GM12873 (cell line): ENCODE measurements at regions not wholly inside any gene's neighbourhood (a gene's known extent, or its start where the extent isn't known, plus 50 kb on each side); places are given as distances from the start of the nearest gene placed in this dataset.

ENCODE experiments used
- TF ChIP-seq, protein P1 (sequence below): IDR thresholded peaks from 2 replicates; pipeline ENCODE4 v1.5.1; 2012; ENCODE audit warnings: low read depth, mild to moderate bottlenecking, moderate library complexity, low read length, control low read depth; ENCODE audit not compliant: insufficient read depth; ENCODE audit errors: missing control alignments

DNA sequence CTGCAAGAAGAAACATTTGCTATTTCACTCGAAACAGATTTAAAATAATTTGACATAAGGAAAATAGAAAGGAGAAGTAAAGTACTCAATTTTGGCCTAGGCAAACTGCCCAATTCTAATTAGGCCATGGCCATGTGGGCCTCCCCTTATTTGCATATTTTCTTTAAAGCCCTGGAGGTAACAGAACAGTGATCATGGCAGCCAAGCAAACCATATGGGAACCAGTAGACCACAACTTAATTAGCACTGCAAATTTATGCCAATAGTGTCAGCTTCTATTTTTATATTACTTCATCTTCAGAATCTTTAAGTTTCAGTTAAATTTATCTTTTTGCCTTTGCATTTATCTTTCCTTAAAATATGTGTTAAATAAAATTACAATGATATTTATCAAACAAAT lies 63.3 kb upstream of the THSD7A start:
- TF ChIP-seq, protein P1, sequence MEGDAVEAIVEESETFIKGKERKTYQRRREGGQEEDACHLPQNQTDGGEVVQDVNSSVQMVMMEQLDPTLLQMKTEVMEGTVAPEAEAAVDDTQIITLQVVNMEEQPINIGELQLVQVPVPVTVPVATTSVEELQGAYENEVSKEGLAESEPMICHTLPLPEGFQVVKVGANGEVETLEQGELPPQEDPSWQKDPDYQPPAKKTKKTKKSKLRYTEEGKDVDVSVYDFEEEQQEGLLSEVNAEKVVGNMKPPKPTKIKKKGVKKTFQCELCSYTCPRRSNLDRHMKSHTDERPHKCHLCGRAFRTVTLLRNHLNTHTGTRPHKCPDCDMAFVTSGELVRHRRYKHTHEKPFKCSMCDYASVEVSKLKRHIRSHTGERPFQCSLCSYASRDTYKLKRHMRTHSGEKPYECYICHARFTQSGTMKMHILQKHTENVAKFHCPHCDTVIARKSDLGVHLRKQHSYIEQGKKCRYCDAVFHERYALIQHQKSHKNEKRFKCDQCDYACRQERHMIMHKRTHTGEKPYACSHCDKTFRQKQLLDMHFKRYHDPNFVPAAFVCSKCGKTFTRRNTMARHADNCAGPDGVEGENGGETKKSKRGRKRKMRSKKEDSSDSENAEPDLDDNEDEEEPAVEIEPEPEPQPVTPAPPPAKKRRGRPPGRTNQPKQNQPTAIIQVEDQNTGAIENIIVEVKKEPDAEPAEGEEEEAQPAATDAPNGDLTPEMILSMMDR: no peak

GRCh38 chr7:11896663-11897062 lies 64.7 kb upstream of the THSD7A start:
- TF ChIP-seq, protein P1: no peak

- TF ChIP-seq, protein P1: no peak
These were observed 67.2 kb upstream of the THSD7A start for GRCh38 chr7:11899247-11899646.

DNA sequence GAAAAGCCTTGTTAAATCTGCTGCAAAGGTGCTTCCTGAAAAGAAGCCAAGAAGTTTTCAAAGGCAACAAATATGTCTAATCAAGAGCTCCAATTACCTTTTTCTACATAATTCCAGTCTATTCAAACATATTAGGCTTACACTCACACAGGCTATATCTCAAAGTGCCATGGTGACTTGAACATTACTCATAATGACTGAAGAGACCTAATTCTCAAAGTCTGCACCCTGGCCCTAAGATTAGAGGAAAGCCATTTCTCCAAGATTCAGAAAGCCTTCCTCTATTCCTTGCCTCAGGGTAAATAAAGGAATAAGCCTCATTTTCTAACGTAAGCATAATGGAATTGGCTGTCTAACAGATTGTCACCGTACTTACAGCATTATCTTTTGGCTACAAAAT lies 78.3 kb upstream of the THSD7A start:
- TF ChIP-seq, protein P1: no peak

GRCh38 chr7:11911900-11912299 lies 79.9 kb upstream of the THSD7A start:
- TF ChIP-seq, protein P1: no peak

- TF ChIP-seq, protein P1: no peak
These were observed 82.6 kb upstream of the THSD7A start for GRCh38 chr7:11914645-11915044.

- TF ChIP-seq, protein P1: no peak
These were observed 91.5 kb upstream of the THSD7A start for GRCh38 chr7:11923376-11923930.
